Neuronal stem cell (in vitro differentiated cells): ENCODE measurements at regions not wholly inside any gene's neighbourhood (a gene's known extent, or its start where the extent isn't known, plus 50 kb on each side); places are given as distances from the start of the nearest gene placed in this dataset.

Experiments used
- DNase-seq: peaks from one replicate; pipeline ENCODE4 v3.0.0-alpha.2; 2013; ENCODE audit warnings: low spot score
- H2AFZ ChIP-seq: one replicate; pipeline ENCODE4 v1.6.1; 2013; ENCODE audit warnings: mild to moderate bottlenecking, low read length, inconsistent platforms
- H2AK5ac ChIP-seq: 2 replicates; pipeline ENCODE4 v1.6.1; 2013; ENCODE audit warnings: low read depth, mild to moderate bottlenecking, inconsistent platforms, low read length, moderate library complexity, mixed read lengths
- H2BK120ac ChIP-seq: 2 replicates; pipeline ENCODE4 v1.6.1; 2013; ENCODE audit warnings: low read depth, mild to moderate bottlenecking, inconsistent platforms, low read length, moderate library complexity, mixed read lengths
- H2BK12ac ChIP-seq: one replicate; pipeline ENCODE4 v1.6.1; 2013; ENCODE audit warnings: low read length, inconsistent platforms
- H2BK15ac ChIP-seq: 2 replicates; pipeline ENCODE4 v1.6.1; 2013; ENCODE audit warnings: mild to moderate bottlenecking, low read length, inconsistent platforms, mixed read lengths
- H2BK5ac ChIP-seq: one replicate; pipeline ENCODE4 v1.6.1; 2013; ENCODE audit warnings: inconsistent platforms, mild to moderate bottlenecking, low read length, moderate library complexity
- H3K14ac ChIP-seq: one replicate; pipeline ENCODE4 v1.6.1; 2013; ENCODE audit warnings: low read length, inconsistent platforms
- H3K18ac ChIP-seq: 2 replicates; pipeline ENCODE4 v1.6.1; 2013; ENCODE audit warnings: low read length, inconsistent platforms
- H3K23ac ChIP-seq: 2 replicates; pipeline ENCODE4 v1.6.1; 2013; ENCODE audit warnings: low read depth, mild to moderate bottlenecking, mixed read lengths, low read length, inconsistent platforms; ENCODE audit not compliant: poor library complexity
- H3K27ac ChIP-seq: replicated peaks from 3 replicates; pipeline ENCODE4 v1.5.1; 2013; ENCODE audit warnings: low read length, inconsistent platforms
- H3K27me3 ChIP-seq, 3 experiments: 2 replicates each; pipeline ENCODE4 v1.6.1; 2013; ENCODE audit warnings: low read length in 3 of 3, mild to moderate bottlenecking in 2 of 3, inconsistent platforms in 1 of 3, low read depth in 1 of 3, mixed read lengths in 1 of 3, moderate library complexity in 1 of 3; ENCODE audit not compliant: control insufficient read depth in 3 of 3, insufficient read depth in 3 of 3
- H3K36me3 ChIP-seq, 2 donors: replicated peaks in 1 of 2; 2 replicates each; pipeline ENCODE4 v1.6.1; 2013; ENCODE audit warnings: low read length in 2 of 2; ENCODE audit not compliant: control insufficient read depth in 2 of 2, insufficient read depth in 2 of 2
- H3K4ac ChIP-seq: 2 replicates; pipeline ENCODE4 v1.6.1; 2013; ENCODE audit warnings: inconsistent platforms, mild to moderate bottlenecking, low read length, moderate library complexity
- H3K4me1 ChIP-seq, 2 donors: 1 replicate in 1 of 2; 2 replicates in 1 of 2; pipeline ENCODE4 v1.6.1; 2013; ENCODE audit warnings: low read length in 2 of 2, low read depth in 1 of 2; ENCODE audit not compliant: control insufficient read depth in 2 of 2, insufficient read depth in 1 of 2
- H3K4me2 ChIP-seq: one replicate; pipeline ENCODE4 v1.6.1; 2013; ENCODE audit warnings: mild to moderate bottlenecking, low read length, inconsistent platforms; ENCODE audit not compliant: insufficient read depth, poor library complexity, severe bottlenecking
- H3K4me3 ChIP-seq, 2 donors: 2 replicates each; pipeline ENCODE4 v1.5.1; 2013; ENCODE audit warnings: low read length in 2 of 2, mild to moderate bottlenecking in 2 of 2, inconsistent platforms in 1 of 2, moderate library complexity in 1 of 2
- H3K79me1 ChIP-seq: one replicate; pipeline ENCODE4 v1.6.1; 2013; ENCODE audit warnings: low read depth, mild to moderate bottlenecking, inconsistent platforms, low read length, moderate library complexity
- H3K9ac ChIP-seq: one replicate; pipeline ENCODE4 v1.6.1; 2013; ENCODE audit warnings: mild to moderate bottlenecking, low read depth, low read length, inconsistent platforms; ENCODE audit not compliant: poor library complexity
- H3K9me3 ChIP-seq, 2 donors: replicated peaks in 1 of 2; 2 replicates each; pipeline versions ENCODE3 to v1.6.1; 2013; ENCODE audit warnings: low read length in 2 of 2, mild to moderate bottlenecking in 2 of 2, inconsistent platforms in 1 of 2, low read depth in 1 of 2, mixed read lengths in 1 of 2, moderate library complexity in 1 of 2; ENCODE audit not compliant: control insufficient read depth in 2 of 2, insufficient read depth in 1 of 2
- H4K8ac ChIP-seq: one replicate; pipeline ENCODE4 v1.6.1; 2013; ENCODE audit warnings: low read depth, mild to moderate bottlenecking, inconsistent platforms, low read length, moderate library complexity
- H4K91ac ChIP-seq: one replicate; pipeline ENCODE4 v1.6.1; 2013; ENCODE audit warnings: low read length, low read depth, mild to moderate bottlenecking, inconsistent platforms; ENCODE audit not compliant: poor library complexity
- WGBS, 2 donors: extraction: QIAGEN DNeasy Blood & Tissue Kit; methylation state at CpG; one replicate each; pipeline ENCODE4 v1.1.7; 2013; ENCODE audit warnings: missing lambda C conversion rate in 2 of 2, mixed read lengths in 1 of 2; ENCODE audit not compliant: insufficient read length in 2 of 2, insufficient replicate concordance in 1 of 2; ENCODE audit errors: extremely low coverage in 2 of 2; 5-methylcytosine and 5-hydroxymethylcytosine counted together

GRCh38 chr12:5194306-5194705 is 150.6 kb downstream of the KCNA5 start:
- no peak for DNase-seq
- Histone ChIP-seq H3K9ac (no peak overlapping the region), H3K9me3 (no peaks in the 10 kb centered on the region), H2AFZ (no peak overlapping the region), H2BK15ac (no peak overlapping the region), H3K79me1 (no peaks in the 10 kb centered on the region), H4K8ac (no peak overlapping the region), H3K14ac (no peak overlapping the region), H4K91ac (no peak overlapping the region), H3K23ac (no peak overlapping the region), H3K4me1 (no peaks in the 10 kb centered on the region), H2BK5ac (no peak overlapping the region), H2BK12ac (no peak overlapping the region), H3K36me3 (no peaks in the 10 kb centered on the region), H3K4ac (no peak overlapping the region), H3K27ac (no peak overlapping the region), H3K4me2 (no peak overlapping the region), H2AK5ac (no peak overlapping the region), H3K4me3 (no peak overlapping the region), H3K18ac (no peak overlapping the region), H2BK120ac (no peak overlapping the region), H3K27me3 (no peaks in the 10 kb centered on the region)
- no CpG with 5 or more reads among the region's 2 CpGs for WGBS, 2 donors

- Histone ChIP-seq H3K4ac (no peak overlapping the region), H2BK15ac (no peak overlapping the region), H2BK5ac (no peak overlapping the region), H3K4me2 (no peak overlapping the region), H4K8ac (no peak overlapping the region), H3K4me1 (no peaks in the 10 kb centered on the region), H3K9me3 (no peaks in the 10 kb centered on the region), H4K91ac (no peak overlapping the region), H3K36me3 (no peaks in the 10 kb centered on the region), H2AFZ (no peak overlapping the region), H3K18ac (no peak overlapping the region), H3K4me3 (no peak overlapping the region), H3K27me3 (no peaks in the 10 kb centered on the region), H3K79me1 (no peaks in the 10 kb centered on the region), H3K23ac (no peak overlapping the region), H2BK120ac (no peak overlapping the region), H2BK12ac (no peak overlapping the region), H2AK5ac (no peak overlapping the region), H3K9ac (no peak overlapping the region), H3K27ac (no peak overlapping the region), H3K14ac (no peak overlapping the region)
- DNase-seq = no peak
- no CpG with 5 or more reads among the region's 1 CpG for WGBS, 2 donors
These were observed 151.6 kb downstream of the KCNA5 start for GRCh38 chr12:5195244-5195643.

GRCh38 chr12:5195691-5196090 is 152.0 kb downstream of the KCNA5 start:
- no peak overlapping the region for H2BK5ac ChIP-seq
- no peak overlapping the region for H2BK12ac ChIP-seq
- DNase-seq = no peak
- H3K27me3 ChIP-seq = no peaks in the 10 kb centered on the region
- no peak overlapping the region for H3K4me2 ChIP-seq
- no peak overlapping the region for H4K91ac ChIP-seq
- no peak overlapping the region for H2AFZ ChIP-seq
- H2BK15ac ChIP-seq = no peak overlapping the region
- H3K9me3 ChIP-seq = no peaks in the 10 kb centered on the region
- no peak overlapping the region for H3K23ac ChIP-seq
- H3K36me3 ChIP-seq = no peaks in the 10 kb centered on the region
- no peak overlapping the region for H2AK5ac ChIP-seq
- no peak overlapping the region for H4K8ac ChIP-seq
- no CpG with 5 or more reads among the region's 3 CpGs for WGBS, 2 donors
- no peaks in the 10 kb centered on the region for H3K79me1 ChIP-seq
- H3K4me1 ChIP-seq = peaks cover 0 to under 1% of the 10 kb centered on the region in 2 donors
- no peak overlapping the region for H3K4ac ChIP-seq
- H3K18ac ChIP-seq = no peak overlapping the region
- no peak overlapping the region for H3K4me3 ChIP-seq
- H3K27ac ChIP-seq = no peak overlapping the region
- no peak overlapping the region for H2BK120ac ChIP-seq
- no peak overlapping the region for H3K14ac ChIP-seq
- no peak overlapping the region for H3K9ac ChIP-seq

- Histone ChIP-seq H3K9ac (no peak overlapping the region), H2BK12ac (no peak overlapping the region), H3K36me3 (no peaks in the 10 kb centered on the region), H2BK15ac (no peak overlapping the region), H3K23ac (no peak overlapping the region), H3K14ac (no peak overlapping the region), H2BK120ac (no peak overlapping the region), H3K27ac (no peak overlapping the region), H2BK5ac (no peak overlapping the region), H3K9me3 (no peaks in the 10 kb centered on the region), H3K4ac (no peak overlapping the region), H3K18ac (no peak overlapping the region), H3K4me3 (no peak overlapping the region), H2AFZ (no peak overlapping the region), H3K4me1 (peaks cover 0 to 10% of the 10 kb centered on the region in 2 donors), H3K27me3 (no peaks in the 10 kb centered on the region), H4K8ac (no peak overlapping the region), H4K91ac (no peak overlapping the region), H3K4me2 (no peak overlapping the region), H3K79me1 (no peaks in the 10 kb centered on the region), H2AK5ac (no peak overlapping the region)
- DNase-seq = no peak
- no CpG with 5 or more reads among the region's 1 CpG for WGBS, 2 donors
These were observed 153.5 kb downstream of the KCNA5 start for GRCh38 chr12:5197131-5197530.
